HG03159 (cell line): ENCODE measurements at regions not wholly inside any gene's neighbourhood (a gene's known extent, or its start where the extent isn't known, plus 50 kb on each side); places are given as distances from the start of the nearest gene placed in this dataset.

Experiments used
- ATAC-seq: cut with Tn5 transposase; IDR thresholded peaks from one replicate; pipeline ENCODE4 v1.9.1; 2021; ENCODE audit warnings: mild to moderate bottlenecking, moderate library complexity; ENCODE audit not compliant: unreplicated experiment

DNA sequence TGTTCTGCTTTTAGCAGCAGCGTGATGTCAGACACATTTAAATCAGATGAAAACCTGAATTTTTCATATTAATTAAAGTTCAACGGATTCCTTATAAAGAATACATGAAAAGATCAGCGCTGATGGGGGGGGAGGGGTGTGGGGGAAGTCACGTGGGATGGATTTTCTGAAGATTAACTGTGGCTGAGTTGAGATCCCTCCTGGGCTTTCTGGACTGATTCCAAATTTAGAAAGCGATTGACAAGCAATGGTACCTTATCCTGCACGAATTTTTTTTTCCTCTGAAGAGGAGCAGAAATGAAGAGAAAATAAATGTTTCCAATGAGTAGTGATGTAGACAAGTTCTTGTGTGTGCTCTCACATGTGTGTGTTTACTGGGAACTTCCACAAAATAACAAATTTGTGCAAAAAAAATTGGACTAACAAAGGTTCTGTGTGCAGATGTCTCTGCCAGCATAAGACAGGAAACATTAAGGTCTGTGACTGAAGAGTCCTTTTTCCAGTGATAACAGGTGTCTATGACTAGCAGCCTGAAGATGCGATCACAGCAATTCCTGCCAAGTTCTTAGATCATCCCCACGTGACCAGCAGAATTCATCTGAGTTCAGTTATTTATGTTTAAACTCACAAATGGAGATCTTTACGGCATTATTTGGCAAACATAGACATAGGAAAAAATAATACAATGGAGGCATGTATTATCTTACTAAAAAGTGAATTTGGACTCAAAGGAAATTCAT lies 585.2 kb upstream of the CELF2 start:
- ATAC-seq = no peak

DNA sequence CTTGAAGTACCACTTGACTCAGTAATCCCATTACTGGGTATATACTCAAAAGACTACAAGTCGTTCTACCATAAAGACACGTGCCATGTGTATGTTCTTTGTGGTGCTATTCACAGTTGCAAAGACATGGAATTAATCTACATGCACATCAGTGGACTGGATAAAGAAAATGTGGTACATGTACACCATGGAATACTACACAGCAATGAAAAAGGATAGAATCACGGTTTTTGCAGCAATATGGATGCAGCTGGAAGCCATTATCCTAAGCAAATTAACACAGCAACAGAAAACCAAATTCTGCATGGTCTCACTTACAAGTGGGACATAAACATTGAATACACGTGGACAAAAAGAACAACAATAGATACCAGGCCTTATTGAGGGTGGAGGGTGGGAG lies 583.4 kb upstream of the CELF2 start:
- no peak for ATAC-seq

DNA sequence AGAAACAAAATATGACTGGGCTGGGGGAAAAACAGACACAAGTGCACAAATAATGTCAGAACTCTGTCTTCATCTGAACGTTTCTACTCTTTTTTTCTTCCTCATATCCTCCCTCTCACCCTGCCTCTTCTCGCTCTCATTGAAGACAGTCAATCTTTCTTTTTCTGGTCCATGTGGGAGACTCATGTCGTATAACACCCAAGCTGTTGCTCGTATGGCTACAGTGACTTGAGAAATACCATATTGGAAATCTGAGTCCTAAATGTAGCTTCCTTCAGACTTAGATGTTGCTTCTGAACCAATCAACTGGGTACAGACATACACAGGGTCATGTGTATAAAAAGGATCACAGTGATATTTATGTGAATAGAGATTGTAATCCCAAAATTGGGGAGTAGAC lies 579.8 kb upstream of the CELF2 start:
- ATAC-seq = no peak

DNA sequence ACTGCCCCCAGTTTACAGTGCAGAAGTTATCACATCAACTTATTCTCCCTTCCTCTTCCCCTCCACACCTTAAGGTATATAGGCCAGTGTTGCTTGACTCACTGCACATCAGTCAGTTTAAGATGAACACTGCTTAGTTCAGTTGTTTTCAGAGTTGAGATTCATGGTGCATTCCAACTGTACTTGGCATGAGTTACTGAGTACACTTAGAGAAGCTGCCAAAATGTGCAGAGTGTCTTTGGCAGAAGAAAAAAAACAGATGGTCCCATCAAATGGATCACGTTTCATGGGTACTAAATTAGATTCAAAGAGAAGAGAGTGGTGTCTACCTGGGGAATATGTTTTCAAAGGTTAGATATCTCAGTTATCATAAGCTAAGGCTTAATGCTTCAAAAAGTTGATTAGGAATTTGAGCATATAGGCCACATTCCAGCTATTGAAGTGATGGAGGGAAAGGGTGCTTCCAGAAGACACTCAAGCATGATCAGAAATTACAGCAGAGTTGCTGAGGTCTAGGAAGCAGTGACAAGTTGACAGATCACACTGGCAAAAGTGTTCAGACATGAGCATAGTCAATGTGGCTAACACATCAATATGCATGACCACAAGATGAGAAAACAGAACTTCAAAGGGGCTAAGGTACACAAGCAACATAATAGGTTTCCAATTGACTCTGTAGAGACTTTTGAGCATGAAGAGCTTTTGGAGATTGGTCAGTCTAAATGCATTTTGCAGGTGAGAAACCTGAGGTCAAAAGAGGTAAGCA lies 579.2 kb upstream of the CELF2 start:
- ATAC-seq = no peak

DNA sequence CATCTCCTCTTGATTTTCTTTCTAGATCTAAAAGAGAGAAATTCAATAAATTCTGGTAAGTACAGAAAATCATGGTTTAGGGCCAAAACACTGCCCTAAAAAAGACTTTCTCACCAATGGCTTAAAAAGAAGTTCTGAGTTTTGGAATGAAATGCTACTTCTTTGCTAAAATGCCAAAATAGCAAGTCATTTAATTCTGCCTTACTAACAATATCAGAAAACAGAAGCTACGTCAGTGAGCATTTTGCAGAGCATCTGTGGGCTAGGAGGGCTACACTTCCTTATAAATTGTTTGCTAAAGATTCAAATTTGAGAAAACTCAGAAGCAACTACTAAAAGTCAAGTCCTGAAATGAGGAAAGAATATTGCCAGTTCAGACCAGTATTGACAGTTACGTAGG lies 560.8 kb upstream of the CELF2 start:
- ATAC-seq = no peak

DNA sequence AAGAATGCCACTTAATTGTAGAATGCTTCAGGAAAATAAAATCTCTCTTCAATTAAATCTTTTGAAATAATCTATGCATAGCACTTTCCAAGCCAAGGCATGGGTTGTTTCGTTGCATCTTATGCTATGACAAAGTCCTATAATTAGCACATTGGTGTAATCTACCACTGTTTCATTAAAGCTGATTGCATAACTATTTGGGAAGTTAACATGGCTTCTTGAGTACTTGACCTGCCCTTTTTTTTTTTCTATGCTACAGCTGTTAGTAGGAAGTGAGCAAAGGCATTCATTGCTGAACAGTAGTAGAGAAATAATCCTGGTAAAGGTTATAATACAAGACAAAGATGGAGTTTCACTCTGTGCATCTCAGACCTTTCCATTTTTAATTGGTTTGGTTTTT lies 557.2 kb upstream of the CELF2 start:
- no peak for ATAC-seq

DNA sequence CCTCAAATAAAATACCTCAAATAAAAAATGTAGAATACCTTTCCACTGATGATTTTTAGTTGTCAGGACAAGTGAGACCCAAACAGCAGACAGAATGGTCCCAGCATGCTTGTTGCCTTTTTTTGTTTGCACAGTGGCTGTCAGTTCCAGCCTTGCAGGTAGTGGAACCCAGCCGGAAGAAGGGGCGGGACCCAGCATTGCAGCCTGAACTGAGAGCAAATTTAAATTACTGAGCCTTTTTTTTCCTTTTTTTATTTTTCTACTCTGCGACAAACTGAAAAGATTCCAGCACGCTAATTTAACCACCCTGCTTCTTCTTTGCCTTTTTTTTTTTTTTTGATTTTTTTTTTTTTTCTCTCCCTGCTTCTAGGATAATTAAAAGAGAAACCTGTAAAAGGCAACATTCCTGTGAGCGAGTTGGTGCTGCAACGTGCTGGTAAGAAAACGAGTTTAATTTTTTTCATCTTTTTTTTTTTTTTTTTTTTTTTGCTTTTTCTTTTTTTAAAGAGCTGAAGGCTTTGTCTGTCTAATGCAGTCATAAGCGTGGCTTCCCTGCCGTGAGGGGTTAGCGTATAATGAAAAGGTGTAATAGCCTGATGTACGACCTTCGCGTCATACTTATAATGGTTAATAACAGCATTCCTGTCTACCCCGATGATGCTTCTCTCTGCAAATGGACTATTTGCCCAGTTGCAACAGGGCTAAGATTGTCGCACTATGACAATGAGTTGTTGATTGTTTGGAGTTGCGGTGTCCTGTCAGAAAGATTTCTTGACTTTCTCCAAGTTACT lies 555.3 kb upstream of the CELF2 start:
- ATAC-seq = no peak

DNA sequence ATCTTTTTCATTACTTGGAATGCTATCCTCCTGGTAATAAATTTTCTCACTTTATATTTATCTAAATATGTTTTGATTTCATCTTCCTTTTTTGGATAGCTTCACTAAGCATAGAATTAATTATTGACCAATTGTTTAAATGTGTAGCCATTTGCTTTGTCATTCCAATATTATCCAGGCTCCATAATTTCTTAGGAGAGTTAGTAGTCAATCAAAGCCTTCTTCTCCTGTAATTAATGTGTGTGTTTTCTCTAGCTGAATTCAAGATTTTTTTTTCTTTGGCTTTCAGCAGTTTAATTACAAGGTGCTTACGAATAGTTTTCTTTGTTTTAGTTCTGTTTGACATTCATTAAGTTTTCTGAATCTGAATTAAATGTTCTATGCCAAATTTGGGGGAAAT lies 545.9 kb upstream of the CELF2 start:
- ATAC-seq = no peak

DNA sequence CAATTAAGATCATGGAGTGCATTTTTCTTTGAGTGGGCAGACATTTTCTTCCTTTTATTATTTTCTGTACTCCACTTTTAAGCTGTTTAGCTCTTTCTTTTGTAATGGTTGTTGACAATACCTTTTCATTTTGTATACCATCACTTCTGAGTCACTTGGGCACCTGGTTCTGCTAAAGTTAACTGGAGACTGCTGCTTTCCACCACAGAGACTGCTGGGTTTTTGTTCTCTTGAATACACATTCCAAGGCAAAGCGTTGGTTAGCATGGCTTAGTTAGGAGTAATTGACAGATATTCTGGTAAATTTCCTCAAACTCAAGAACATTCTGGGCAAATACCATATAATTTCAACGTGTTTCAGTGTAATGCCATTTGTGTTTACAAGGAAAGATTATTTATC lies 541.9 kb upstream of the CELF2 start:
- no peak for ATAC-seq

DNA sequence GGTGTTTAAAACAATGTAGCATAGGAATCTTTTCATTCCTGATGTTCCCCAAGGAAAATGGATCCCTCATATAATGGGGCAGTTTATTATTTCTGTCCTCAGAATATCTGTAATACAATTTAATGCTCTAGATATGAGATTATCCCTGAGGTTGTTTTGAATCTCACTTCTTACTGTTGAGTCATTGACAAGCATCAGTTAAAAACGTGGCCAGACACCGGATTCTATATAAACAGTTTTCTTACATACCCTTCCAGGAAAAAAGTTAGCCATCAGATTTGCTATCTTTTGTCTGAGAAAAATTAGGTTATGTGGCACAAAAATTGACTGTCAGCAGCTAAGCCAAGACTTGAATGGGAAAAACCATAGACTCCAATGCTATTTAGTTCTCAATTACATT lies 539.8 kb upstream of the CELF2 start:
- no peak for ATAC-seq

DNA sequence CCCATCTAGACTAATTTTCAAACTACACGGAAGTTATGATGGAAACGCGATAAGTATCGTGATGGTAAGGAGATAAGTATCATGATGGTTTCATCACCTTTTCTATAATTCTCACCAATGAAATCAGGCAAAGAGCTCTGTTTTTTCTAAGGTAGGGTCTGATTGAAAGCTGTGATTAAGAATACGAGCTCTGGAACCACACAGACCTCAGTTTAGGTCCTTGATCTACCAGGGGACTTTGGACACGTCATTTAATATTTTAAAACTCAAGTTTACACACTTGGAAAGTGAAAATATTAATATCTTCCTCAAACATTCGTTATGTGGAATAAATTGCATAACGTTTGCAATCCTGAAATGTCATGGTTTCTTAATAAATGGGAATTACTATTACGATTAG lies 538.2 kb upstream of the CELF2 start:
- ATAC-seq = no peak

DNA sequence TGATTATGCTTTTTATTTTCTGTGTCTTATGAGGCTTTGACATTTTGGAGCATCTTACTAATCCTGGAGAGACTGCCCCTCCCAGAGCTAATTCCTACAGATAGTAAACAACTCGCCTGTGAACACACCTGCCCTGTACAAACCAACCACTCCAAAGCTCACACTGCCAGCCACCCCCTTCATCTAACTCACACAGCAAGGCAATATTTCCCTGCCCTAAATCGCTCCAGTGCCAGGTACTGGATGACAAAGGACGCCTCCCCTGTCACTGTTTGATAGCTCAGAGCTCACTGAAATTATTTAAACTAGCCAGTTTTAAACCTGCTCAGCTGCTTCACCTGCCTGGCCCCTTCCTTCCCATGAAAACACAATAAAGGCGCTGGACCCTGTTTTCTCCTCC lies 535.1 kb upstream of the CELF2 start:
- no peak for ATAC-seq

DNA sequence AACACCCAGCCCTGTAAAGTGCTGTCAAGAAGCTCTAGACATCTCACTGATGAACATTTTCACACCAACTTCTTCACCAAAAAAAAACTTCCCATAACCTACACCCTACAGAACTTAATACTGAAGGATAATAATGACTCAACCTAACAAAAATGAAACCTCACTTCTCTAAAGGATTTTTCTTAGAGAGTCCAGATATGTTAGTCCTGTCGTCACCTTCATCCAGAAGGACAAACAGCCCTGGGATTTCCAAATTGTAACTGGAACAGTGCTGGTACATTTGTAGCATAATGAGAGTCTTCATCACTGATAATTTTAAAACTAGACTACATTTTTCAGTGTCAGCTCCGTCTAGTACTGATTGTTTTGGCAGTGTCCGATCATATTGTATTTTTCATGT lies 528.6 kb upstream of the CELF2 start:
- ATAC-seq = no peak

DNA sequence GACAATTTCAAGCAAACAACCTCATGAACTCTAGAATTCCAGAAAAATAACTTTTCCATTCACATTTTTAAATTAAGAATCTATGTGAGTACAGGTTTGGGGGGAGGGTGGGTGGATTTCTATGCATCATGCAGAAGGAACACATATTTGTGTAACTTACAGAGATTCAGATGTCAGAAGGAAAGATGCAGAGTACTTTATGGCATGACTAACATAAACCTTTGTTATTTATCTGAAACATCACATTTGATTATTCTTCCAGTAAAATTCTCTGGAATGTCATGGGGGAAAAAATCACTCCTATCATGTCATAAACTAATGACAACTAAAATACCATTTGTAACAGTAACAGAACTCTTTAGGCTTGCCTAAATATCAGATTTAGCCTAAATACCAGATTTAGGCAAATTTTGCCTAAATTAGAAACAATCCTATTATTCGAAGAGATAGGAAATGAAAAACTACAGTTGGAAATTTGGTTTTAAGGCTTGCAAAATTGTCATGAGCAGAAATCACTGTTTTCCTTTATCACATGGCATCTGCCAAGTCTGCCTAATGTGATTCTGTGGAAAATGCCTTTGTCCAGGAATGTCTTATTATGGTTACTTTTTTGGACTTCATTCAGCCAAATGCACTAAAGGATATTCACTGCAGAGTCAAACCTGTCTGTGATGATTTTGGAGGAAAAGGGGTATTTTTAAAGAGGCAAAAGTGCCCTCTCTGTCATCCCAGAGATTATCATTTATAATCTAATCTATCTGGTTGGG lies 527.7 kb upstream of the CELF2 start:
- ATAC-seq = no peak

DNA sequence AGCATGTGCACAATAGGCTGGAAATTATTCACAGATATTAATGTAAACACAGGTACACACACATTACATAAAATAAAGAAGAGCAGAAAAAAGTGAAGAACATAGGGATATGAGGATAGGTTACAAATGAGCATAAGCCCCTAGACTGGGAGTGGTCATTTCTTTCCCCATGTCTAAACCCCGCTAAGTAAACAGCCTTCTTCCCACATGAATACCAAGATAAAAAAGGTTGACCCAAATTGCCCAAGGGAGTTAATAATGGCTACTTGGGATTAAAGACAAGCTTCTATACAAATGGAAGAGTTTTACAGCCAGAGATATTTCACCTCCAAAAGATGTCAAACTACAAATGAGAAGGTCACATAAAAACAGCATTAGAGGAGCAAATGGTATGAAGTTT lies 527.1 kb upstream of the CELF2 start:
- ATAC-seq = no peak

DNA sequence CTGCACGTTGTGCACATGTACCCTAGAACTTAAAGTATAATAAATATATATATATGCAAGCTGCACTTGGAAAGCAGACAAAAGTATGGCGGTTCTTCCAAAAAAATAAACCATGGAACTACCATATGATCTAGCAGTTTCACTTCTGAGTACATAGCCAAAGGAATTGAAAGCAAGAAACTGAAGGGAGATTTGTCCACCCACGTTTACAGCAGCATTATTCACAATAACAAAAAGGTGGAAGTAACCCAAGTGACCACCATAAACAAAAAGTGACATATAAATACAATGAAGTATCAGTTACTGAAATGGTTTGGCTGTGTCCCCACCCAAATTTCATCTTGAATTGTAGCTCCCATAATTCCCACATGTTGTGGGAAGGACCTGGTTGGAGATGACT lies 525.3 kb upstream of the CELF2 start:
- ATAC-seq = no peak

DNA sequence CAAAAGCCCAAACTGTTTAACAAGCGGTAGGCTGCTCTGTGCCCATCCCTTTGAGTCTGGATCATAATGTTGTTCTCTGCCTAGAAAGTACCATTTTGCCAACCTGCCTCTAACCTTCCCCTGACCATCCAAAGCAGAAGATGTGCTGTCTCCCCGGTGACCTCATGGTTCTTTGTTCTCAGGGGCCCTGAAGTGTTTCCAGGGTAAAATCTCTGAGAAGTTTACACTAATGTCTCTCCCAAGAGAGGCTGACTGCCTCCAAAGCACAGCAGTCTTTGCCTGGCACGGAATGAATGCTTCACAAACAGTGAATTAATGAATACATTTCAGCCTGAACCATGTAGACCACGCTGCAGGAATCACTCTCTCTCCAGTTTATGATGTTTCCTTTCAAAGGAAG lies 523.8 kb upstream of the CELF2 start:
- ATAC-seq = no peak

DNA sequence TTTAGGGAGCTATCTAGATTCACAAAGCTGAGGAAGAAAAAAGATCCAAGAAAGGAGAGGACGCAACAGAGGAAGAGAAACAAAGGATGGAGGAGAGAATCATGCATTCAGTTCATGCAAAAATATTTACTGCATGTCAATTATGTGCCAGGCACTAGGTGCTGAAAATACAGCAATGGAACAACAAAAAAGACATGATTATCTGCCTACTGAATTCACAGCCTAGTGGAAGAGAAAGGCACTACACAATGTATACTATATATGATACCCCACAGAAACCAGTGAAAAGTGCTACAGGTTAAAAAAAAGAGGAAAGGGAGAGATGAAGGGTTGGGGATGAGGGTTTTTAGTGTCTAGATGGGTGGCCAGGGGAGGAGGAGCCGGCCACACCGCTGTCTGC lies 520.4 kb upstream of the CELF2 start:
- no peak for ATAC-seq

DNA sequence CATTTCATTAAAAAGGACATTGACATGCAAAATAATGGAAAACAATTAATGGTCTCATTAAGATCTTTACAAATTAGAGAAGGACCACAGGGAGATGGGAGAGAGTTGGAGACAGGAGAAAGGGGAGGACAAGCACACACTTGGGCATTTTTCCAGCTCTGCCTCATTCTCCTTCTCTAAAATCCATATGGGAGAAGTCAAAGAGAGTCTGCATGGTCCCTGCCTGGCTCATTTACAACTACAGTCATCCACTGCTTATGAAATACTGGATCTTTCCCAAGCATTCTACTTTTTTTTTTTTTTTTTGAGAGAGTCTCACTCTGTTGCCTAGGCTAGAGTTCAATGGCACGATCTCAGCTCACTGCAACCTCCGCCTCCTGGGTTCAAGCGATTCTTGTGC lies 518.9 kb upstream of the CELF2 start:
- no peak for ATAC-seq

DNA sequence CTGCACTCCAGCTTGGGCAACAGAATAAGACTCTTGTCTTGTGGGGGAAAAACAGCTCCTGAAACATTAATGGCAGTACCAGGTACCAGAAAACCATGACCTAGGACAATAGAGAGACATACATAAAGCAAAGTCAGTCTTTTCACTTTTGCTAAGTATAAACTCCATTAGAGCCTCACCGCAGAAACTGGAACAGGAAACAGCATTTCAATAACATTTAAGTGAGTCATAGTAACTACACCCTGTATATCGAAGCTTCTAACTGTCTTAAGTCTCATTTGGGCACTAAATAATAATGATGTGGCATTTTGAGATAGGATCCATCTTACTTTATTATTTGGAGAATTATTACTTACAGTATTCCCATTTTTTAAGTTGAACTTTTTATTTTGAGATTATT lies 517.8 kb upstream of the CELF2 start:
- no peak for ATAC-seq

DNA sequence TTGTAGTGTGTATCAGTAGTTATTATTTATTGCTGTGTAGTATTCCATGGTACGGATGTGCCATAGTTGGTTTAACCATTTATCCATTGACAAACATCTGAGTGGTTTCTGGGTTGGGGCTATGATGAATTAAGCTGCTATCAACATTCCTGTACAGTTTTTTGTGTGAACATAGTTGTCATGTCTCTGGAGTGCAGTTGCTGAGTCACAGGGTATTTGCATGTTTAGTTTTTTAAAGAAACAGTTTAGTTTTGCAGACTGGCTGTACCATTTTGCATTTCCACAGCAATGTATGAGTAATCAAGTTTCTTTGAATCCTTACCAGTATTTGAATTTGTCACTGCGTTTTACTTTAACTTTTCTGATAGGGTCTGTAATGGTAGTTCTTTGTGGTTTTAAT lies 516.7 kb upstream of the CELF2 start:
- ATAC-seq = no peak
